Neural cell (in vitro differentiated cells): ENCODE measurements at regions not wholly inside any gene's neighbourhood (a gene's known extent, or its start where the extent isn't known, plus 50 kb on each side); places are given as distances from the start of the nearest gene placed in this dataset.

Source experiments
- EZH2 ChIP-seq: fragments of 200-600, 300-800 bp; shearing (Covaris generic), sonication (generic); IDR thresholded peaks from 2 replicates; pipeline ENCODE4 v1.6.1; 2014; ENCODE audit warnings: antibody characterized with exemption, low read length, borderline replicate concordance, mild to moderate bottlenecking; ENCODE audit not compliant: insufficient read depth, poor library complexity, severe bottlenecking
- POLR2AphosphoS5 ChIP-seq: IDR thresholded peaks from 2 replicates; pipeline ENCODE4 v1.6.1; 2012
- REST ChIP-seq: IDR thresholded peaks from 2 replicates; pipeline ENCODE4 v1.6.1; 2012; ENCODE audit warnings: borderline replicate concordance
- TF ChIP-seq, protein P1 (sequence below): fragments of 450-650 bp; IDR thresholded peaks from 2 replicates; pipeline ENCODE4 v1.5.1; 2014; ENCODE audit warnings: antibody characterized with exemption, mild to moderate bottlenecking, moderate library complexity; ENCODE audit not compliant: poor library complexity, severe bottlenecking

- TF ChIP-seq REST (no peak), EZH2 (no peak), POLR2AphosphoS5 (no peak)
- TF ChIP-seq, protein P1, sequence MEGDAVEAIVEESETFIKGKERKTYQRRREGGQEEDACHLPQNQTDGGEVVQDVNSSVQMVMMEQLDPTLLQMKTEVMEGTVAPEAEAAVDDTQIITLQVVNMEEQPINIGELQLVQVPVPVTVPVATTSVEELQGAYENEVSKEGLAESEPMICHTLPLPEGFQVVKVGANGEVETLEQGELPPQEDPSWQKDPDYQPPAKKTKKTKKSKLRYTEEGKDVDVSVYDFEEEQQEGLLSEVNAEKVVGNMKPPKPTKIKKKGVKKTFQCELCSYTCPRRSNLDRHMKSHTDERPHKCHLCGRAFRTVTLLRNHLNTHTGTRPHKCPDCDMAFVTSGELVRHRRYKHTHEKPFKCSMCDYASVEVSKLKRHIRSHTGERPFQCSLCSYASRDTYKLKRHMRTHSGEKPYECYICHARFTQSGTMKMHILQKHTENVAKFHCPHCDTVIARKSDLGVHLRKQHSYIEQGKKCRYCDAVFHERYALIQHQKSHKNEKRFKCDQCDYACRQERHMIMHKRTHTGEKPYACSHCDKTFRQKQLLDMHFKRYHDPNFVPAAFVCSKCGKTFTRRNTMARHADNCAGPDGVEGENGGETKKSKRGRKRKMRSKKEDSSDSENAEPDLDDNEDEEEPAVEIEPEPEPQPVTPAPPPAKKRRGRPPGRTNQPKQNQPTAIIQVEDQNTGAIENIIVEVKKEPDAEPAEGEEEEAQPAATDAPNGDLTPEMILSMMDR = no peak
Measured at GRCh38 chr6:77362055-77362454, 101.2 kb downstream of the HTR1B start.
